ENCODE measurements at regions not wholly inside any gene's neighbourhood (a gene's known extent, or its start where the extent isn't known, plus 50 kb on each side); places are given as distances from the start of the nearest gene placed in this dataset.

DNA sequence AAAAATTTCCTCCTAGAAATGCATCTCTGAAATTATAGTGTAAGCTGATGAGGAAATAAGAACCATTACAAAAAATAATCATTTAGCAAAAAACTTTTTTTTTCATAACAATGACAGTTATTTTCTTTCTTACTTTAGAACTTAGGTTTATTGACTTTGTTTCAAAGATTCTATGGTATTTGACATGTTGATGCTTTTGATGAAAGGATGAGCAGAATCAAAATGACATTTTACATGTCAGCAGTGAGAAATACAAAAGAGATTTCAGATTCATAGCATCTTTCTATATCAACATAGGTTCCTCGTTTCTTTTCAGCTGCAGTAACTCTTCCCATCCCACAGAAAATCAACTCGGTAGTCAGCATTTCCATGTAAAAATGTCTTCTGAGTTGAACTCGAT is 1226.6 kb upstream of the C9orf72 start:
- TF ChIP-seq, protein P1, sequence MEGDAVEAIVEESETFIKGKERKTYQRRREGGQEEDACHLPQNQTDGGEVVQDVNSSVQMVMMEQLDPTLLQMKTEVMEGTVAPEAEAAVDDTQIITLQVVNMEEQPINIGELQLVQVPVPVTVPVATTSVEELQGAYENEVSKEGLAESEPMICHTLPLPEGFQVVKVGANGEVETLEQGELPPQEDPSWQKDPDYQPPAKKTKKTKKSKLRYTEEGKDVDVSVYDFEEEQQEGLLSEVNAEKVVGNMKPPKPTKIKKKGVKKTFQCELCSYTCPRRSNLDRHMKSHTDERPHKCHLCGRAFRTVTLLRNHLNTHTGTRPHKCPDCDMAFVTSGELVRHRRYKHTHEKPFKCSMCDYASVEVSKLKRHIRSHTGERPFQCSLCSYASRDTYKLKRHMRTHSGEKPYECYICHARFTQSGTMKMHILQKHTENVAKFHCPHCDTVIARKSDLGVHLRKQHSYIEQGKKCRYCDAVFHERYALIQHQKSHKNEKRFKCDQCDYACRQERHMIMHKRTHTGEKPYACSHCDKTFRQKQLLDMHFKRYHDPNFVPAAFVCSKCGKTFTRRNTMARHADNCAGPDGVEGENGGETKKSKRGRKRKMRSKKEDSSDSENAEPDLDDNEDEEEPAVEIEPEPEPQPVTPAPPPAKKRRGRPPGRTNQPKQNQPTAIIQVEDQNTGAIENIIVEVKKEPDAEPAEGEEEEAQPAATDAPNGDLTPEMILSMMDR (tag by site-specific recombination; IDR thresholded peaks at IDR 0.05): no peak
- TF ChIP-seq YY1 (tag by site-specific recombination; IDR thresholded peaks at IDR 0.05) (no peak), KLF1 (tag by site-specific recombination; IDR thresholded peaks at IDR 0.05) (no peak), ZNF274 (IDR thresholded peaks at IDR 0.05; ENCODE audit: low read length) (no peak), ZNF274 (tag by site-specific recombination; IDR thresholded peaks at IDR 0.05; ENCODE audit: borderline replicate concordance) (no peak), ZNF146 (tag by site-specific recombination; IDR thresholded peaks at IDR 0.05) (no peak), ZBTB1 (tag by site-specific recombination; IDR thresholded peaks at IDR 0.05) (no peak), ZNF792 (tag by site-specific recombination; IDR thresholded peaks at IDR 0.05) (no peak), SP2 (tag by site-specific recombination; IDR thresholded peaks at IDR 0.05) (no peak)
- TF ChIP-seq, protein P2, sequence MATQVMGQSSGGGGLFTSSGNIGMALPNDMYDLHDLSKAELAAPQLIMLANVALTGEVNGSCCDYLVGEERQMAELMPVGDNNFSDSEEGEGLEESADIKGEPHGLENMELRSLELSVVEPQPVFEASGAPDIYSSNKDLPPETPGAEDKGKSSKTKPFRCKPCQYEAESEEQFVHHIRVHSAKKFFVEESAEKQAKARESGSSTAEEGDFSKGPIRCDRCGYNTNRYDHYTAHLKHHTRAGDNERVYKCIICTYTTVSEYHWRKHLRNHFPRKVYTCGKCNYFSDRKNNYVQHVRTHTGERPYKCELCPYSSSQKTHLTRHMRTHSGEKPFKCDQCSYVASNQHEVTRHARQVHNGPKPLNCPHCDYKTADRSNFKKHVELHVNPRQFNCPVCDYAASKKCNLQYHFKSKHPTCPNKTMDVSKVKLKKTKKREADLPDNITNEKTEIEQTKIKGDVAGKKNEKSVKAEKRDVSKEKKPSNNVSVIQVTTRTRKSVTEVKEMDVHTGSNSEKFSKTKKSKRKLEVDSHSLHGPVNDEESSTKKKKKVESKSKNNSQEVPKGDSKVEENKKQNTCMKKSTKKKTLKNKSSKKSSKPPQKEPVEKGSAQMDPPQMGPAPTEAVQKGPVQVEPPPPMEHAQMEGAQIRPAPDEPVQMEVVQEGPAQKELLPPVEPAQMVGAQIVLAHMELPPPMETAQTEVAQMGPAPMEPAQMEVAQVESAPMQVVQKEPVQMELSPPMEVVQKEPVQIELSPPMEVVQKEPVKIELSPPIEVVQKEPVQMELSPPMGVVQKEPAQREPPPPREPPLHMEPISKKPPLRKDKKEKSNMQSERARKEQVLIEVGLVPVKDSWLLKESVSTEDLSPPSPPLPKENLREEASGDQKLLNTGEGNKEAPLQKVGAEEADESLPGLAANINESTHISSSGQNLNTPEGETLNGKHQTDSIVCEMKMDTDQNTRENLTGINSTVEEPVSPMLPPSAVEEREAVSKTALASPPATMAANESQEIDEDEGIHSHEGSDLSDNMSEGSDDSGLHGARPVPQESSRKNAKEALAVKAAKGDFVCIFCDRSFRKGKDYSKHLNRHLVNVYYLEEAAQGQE (tag by site-specific recombination; IDR thresholded peaks at IDR 0.05): no peak

Measured in HEK293 (cell line).